ENCODE measurements at regions not wholly inside any gene's neighbourhood (a gene's known extent, or its start where the extent isn't known, plus 50 kb on each side); places are given as distances from the start of the nearest gene placed in this dataset.

GRCh38 chr10:111338805-111339204 lies 262.0 kb downstream of the ADRA2A start:
- no peak for DNase-seq (ENCODE audit: extremely low read depth in 1 of 2, low read depth in 1 of 2)

GRCh38 chr10:111344804-111345203 lies 268.0 kb downstream of the ADRA2A start:
- DNase-seq (ENCODE audit: extremely low read depth in 1 of 2, low read depth in 1 of 2): no peak

DNA sequence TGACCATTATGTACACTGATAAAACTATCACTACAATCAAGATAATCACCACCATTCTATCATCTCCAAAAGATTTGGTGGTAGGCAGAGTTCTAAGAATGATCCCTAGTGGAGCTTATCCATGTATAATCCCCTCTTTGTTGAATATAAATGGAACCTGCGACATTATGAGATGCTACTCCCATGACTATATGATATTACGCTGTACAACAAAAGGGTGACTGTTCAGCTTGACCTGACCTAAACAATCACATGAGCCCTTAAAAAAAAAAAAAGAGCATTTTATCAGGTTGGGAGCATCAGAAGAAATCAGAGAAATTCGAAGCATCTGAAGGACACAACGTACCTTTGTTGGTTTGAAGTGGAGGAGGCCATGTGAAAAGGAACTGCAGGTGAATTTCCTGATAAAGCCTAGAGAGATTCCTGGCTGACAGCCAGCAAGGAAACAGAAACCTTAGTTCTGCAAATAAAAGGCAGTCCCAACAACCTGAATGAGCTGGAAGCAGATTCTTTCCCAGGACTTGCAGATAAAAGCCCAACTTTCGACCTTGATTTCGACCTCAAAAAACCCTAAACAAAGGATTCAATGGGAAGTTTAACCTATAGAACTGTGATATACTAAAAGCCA lies 270.7 kb downstream of the ADRA2A start:
- no peak for DNase-seq (ENCODE audit: extremely low read depth in 1 of 2, low read depth in 1 of 2)

DNA sequence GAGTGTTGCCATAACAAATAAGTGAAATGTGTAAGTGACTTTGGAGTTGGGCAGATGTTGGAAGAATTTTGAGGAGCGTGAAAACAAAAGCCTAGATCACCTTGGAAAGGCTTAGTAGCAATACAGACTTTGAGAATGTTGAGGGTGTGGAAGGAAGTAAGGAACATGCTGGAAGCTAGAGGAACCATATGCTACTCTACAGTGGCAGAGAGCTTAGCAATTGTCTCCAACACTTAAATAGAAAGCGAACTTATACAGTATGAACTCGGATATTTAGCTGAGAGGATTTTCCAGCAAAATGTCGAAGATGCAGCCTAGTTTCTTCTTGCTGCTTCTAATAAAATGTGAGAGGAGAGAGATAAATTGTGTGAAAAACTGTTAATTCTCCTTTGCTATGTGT lies 271.2 kb downstream of the ADRA2A start:
- DNase-seq (ENCODE audit: extremely low read depth in 1 of 2, low read depth in 1 of 2): no peak

DNA sequence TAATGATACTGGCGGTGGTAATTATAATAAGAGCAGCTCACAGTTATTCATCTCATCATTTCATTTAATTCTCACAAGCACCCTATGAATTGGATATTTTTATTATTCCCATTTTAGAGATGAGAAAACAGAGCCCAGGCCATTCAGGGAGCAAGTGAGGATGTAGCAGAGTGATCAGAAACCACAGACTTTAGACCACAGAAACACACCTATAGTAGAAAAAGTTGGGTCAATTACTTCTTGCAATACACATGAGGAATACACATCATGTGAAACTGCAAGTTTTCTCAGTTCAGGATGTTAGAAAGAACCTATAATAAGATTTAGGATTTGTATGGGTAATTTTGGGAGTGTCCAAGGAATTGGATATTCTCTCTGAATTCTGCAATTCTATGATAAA lies 278.0 kb downstream of the ADRA2A start:
- DNase-seq (ENCODE audit: extremely low read depth in 1 of 2, low read depth in 1 of 2): no peak

DNA sequence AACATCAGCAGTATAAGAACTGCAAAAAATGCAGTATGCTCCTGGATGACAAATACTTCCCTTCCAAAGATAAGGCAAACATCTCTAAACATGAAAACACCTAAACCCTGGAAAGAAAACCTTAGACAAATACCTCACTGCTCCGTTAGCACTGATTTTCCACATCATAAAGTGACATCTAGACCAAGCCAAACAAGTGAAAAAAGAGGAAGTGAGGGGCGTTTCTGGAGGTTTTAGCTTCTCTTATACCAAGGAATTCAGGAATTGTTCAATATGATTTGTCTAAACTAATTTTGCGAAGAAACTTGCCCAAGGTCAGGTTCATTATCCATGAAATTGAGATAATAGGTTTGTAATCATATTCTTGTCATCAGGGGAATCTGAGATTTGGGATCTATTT lies 279.7 kb downstream of the ADRA2A start:
- DNase-seq (ENCODE audit: extremely low read depth in 1 of 2, low read depth in 1 of 2): no peak

DNA sequence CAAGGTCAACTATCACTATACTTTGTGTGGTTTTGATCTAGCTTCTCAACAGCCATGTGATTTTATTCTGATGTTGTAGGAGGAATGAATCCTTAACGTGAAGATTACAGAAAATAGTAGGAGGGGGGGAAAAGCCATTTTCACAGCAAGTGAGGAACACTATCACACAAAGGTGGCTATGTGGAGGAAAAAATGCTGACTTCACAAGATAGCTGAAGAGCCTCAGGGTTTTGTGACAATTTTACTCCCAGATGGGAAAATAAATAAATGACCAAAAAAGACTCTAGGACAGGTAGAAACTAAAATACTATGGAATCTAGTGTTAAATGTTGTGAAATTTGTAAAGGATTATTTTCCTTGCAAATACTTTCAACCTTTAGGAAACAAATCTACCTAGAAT lies 281.0 kb downstream of the ADRA2A start:
- no peak for DNase-seq (ENCODE audit: extremely low read depth in 1 of 2, low read depth in 1 of 2)

GRCh38 chr10:111360260-111360925 lies 283.6 kb downstream of the ADRA2A start:
- no peak for DNase-seq (ENCODE audit: extremely low read depth in 1 of 2, low read depth in 1 of 2)

GRCh38 chr10:111367531-111367930 lies 290.7 kb downstream of the ADRA2A start:
- DNase-seq (ENCODE audit: extremely low read depth in 1 of 2, low read depth in 1 of 2): no peak

GRCh38 chr10:111370101-111370500 lies 293.3 kb downstream of the ADRA2A start:
- no peak for DNase-seq (ENCODE audit: extremely low read depth in 1 of 2, low read depth in 1 of 2)

DNA sequence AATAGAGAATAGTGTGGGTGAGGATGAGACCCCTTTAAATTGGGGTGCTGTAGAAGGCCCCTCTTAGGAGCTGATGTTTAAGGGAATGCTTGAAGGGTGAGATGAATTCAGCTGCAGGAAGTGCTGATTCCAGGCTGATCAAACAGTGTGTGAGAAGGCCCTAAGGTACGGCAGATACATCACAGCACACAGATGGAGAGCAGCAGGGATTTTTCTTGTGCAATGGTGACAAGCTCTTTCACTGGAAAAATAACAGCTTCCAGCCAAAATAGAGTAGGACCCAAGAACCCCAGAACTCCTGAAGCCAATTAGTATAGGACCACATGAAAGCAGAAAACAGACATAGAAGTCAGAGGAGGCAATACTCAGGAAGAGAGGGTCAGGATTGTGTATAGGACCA lies 296.9 kb downstream of the ADRA2A start:
- DNase-seq (ENCODE audit: extremely low read depth in 1 of 2, low read depth in 1 of 2): no peak

- no peak for DNase-seq (ENCODE audit: extremely low read depth in 1 of 2, low read depth in 1 of 2)
Measured at GRCh38 chr10:111379534-111380187, 302.8 kb downstream of the ADRA2A start.

- no peak for DNase-seq (ENCODE audit: extremely low read depth in 1 of 2, low read depth in 1 of 2)
Measured at GRCh38 chr10:111384556-111384955, 307.7 kb downstream of the ADRA2A start.

DNA sequence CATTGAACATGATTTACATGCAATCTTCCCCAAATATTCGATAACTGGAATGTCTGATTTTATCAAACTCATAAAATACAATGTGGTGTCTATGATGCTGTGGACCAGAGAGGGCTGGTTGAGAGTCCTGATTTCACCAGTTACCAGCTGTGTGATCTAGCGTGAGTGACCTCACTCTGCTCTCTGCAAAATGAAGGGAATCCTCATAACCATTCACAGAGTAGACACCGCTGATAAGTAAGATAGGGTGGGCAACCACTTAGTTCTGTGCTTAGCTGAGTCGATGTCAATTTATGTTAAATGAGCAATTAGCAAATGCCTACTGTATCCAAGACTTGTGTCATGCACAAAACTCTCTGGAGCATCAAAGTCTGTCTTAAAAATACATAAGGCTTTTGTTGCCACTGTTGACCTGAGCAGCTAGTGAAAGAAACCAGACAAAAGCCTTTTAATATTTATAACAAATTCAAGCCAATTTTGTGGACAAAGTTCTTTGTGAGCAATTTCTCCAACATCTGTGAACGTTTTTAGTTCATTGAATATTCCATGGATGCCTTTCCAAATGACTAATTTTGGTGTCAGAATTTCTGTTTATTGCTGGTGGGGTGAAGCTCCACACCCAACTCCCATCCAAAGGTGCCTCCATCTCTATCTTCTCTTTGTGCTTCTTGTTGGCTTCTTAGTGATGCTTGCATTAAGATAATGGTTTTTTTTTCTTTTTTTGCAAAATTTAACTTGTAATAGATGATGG lies 314.2 kb downstream of the ADRA2A start:
- DNase-seq (ENCODE audit: extremely low read depth in 1 of 2, low read depth in 1 of 2): no peak

DNA sequence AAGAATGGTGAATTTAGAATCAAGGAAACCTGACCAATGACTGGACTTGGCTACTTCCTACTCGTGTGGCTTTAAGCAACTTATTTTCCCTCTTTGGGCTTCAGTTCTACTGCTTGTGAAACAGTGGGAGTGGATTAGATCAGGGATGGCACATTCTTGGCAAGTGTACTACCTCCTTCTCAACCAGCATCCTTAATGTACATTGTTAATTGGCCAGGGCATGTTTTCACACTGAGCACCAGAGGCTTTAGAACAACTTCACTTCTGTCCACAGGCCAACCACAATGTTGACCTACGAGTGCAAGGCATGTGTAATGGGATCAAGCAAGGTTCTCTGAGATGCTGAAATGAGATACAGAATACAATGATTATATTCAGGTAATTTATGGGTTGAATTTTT lies 315.3 kb downstream of the ADRA2A start:
- DNase-seq (ENCODE audit: extremely low read depth in 1 of 2, low read depth in 1 of 2): no peak

DNA sequence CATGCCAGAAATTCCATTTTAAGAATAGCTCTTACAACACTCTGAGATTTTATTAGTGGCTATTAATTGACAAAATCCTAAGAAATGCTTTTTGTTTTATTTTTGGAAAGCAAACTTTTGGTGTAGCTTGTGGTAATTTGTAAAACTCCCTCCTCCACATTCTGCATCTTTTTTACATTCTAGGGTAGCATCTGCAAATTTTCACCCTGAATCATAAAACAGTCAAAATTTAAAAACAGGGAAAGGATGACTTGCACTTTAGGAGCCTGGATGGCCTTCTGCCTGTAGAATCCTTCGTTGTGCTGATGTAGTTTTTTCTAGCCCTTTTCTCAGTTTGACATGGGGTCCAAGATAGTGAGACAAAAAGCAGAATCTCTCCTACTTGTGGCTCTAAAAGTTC lies 316.1 kb downstream of the ADRA2A start:
- DNase-seq (ENCODE audit: extremely low read depth in 1 of 2, low read depth in 1 of 2): no peak

DNA sequence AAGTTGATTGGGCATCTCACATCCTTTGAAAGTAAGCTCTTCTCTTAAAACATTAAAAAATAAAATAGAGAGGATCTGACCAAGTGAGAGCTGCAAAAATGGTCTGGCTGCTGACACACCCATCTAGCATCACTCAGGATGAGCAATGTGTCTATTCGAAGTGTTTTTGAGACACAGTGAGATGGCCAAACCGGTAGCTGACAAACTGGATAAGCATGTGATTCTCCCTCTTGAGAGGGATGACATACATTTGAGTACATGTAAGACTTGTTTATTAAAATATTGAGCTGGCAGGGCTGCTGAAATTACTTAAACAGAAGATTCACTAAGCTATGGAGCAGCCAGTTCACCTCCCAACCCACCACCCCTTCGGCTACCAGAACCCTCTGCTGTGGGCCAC lies 333.9 kb downstream of the ADRA2A start:
- no peak for DNase-seq (ENCODE audit: extremely low read depth in 1 of 2, low read depth in 1 of 2)

DNA sequence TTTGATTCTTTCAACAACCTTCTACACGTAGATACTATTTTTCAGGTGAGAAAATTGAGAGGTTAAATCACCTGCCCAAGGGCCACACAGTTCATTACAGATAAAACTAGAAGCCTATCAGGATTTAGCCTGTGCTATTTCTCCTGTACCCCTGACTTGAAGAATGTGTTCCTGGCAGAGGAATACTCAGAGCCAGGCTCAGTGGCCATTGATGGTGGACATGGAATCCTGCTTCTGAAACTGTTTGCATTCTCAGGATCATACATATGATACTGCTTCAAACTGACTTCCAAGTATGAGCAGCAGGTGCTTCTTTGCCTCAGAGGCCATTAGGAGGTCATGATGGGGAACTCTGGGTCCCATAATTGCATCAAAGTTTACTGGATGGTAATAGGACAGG lies 348.6 kb downstream of the ADRA2A start:
- no peak for DNase-seq (ENCODE audit: extremely low read depth in 1 of 2, low read depth in 1 of 2)

GRCh38 chr10:111429288-111430028 lies 352.6 kb downstream of the ADRA2A start:
- no peak for DNase-seq (ENCODE audit: extremely low read depth in 1 of 2, low read depth in 1 of 2)

DNA sequence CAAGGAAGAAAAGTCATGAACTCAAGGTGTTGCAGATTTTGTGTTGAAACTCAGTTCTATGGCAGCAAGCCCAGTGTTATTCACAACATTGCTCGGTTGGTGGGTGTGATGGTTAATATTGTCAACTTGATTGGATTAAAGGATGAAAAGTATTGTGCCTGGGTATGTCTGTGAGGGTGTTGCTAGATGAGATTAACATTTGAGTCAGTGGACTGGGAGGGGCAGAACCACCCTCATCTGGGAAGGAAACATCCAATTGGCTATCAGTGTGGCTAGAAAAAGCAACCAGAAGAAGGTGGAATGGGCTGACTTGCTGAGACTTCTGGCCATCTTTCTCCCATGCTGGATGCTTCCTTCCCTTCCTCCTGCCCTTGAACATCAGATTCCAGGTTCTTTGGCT lies 353.2 kb downstream of the ADRA2A start:
- no peak for DNase-seq (ENCODE audit: extremely low read depth in 1 of 2, low read depth in 1 of 2)

DNA sequence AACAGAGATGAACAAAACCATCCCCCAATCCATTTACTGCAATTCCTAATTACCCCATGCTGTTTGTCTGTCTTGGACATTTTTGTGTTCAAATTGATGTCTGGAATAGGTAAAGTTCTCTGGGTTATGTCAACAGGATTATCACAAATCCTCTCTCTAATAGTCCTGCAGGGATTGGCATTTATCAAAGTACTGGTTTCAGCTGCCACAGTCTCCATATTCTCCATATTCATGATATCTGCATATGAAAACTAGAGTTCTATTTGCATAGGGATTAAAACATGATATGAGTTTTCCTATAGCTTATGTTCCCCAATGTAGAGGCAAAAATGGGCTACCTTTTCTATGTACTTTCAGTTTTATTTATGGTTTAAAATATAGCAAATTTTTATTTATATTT lies 355.8 kb downstream of the ADRA2A start:
- DNase-seq (ENCODE audit: extremely low read depth in 1 of 2, low read depth in 1 of 2): no peak

Data from activated CD8-positive, alpha-beta memory T cell treated with anti-CD3 and anti-CD28 coated beads for 1 hour (primary cell).